Common myeloid progenitor, CD34-positive (primary cell): ENCODE measurements at regions not wholly inside any gene's neighbourhood (a gene's known extent, or its start where the extent isn't known, plus 50 kb on each side); places are given as distances from the start of the nearest gene placed in this dataset.

ENCODE experiments used
- CTCF ChIA-PET: fragments of 350-600 bp; sonication (Branson Sonifier 250); formaldehyde crosslinking; loops from one replicate; lab custom pipeline; 2021; ENCODE audit warnings: antibody characterized with exemption; lab: Charles Lee
- POLR2A ChIA-PET: fragments of 350-600 bp; sonication (Branson Sonifier 250); formaldehyde crosslinking; loops from one replicate; lab custom pipeline; 2021; ENCODE audit warnings: antibody characterized with exemption; lab: Charles Lee
- DNase-seq, 3 donors: peaks; one replicate each; pipeline versions ENCODE4 v3.0.0 to v3.0.0-alpha.2; 2013
- H3K27ac ChIP-seq, 2 experiments: 1 replicate in 1 of 2; 2 replicates in 1 of 2; pipeline ENCODE4 v1.7.0; 2013; ENCODE audit warnings: inconsistent platforms in 2 of 2, low read length in 2 of 2, mild to moderate bottlenecking in 2 of 2, low read depth in 1 of 2, moderate library complexity in 1 of 2; ENCODE audit not compliant: severe bottlenecking in 2 of 2, insufficient read depth in 1 of 2, poor library complexity in 1 of 2
- H3K27me3 ChIP-seq, 5 experiments: replicated peaks in 2 of 5; 1 replicate in 3 of 5; 2 replicates in 2 of 5; pipeline versions ENCODE4 v1.6.1 to v1.7.0; 2013; ENCODE audit warnings: low read length in 4 of 5, mild to moderate bottlenecking in 2 of 5, moderate library complexity in 2 of 5, inconsistent platforms in 1 of 5; ENCODE audit not compliant: insufficient read depth in 5 of 5, control insufficient read depth in 4 of 5
- H3K36me3 ChIP-seq, 4 experiments: 1 replicate in 2 of 4; 2 replicates in 2 of 4; pipeline versions ENCODE4 v1.6.1 to v1.7.0; 2013; ENCODE audit warnings: low read length in 3 of 4, control low read depth in 1 of 4, mild to moderate bottlenecking in 1 of 4; ENCODE audit not compliant: control insufficient read depth in 4 of 4, insufficient read depth in 4 of 4
- H3K4me1 ChIP-seq, 4 experiments: 1 replicate in 3 of 4; 2 replicates in 1 of 4; pipeline versions ENCODE4 v1.6.1 to v1.7.1; 2013; ENCODE audit warnings: low read length in 3 of 4, mild to moderate bottlenecking in 3 of 4, control low read depth in 1 of 4, inconsistent platforms in 1 of 4, moderate library complexity in 1 of 4; ENCODE audit not compliant: control insufficient read depth in 4 of 4, insufficient read depth in 4 of 4; ENCODE audit errors: control extremely low read depth in 1 of 4
- H3K4me3 ChIP-seq, 7 experiments: 1 replicate in 4 of 7; 2 replicates in 3 of 7; pipeline versions ENCODE4 v1.5.1 to v1.7.0; 2013; ENCODE audit warnings: mild to moderate bottlenecking in 7 of 7, low read length in 6 of 7, moderate library complexity in 6 of 7, inconsistent platforms in 2 of 7, low read depth in 2 of 7, control low read depth in 1 of 7; ENCODE audit not compliant: insufficient read depth in 4 of 7, control insufficient read depth in 1 of 7; ENCODE audit errors: extremely low read depth in 1 of 7
- H3K9me3 ChIP-seq, 5 experiments: 1 replicate in 4 of 5; 2 replicates in 1 of 5; pipeline versions ENCODE4 v1.6.1 to v1.7.1; 2013; ENCODE audit warnings: low read length in 4 of 5, mild to moderate bottlenecking in 2 of 5, inconsistent platforms in 1 of 5, low read depth in 1 of 5, moderate library complexity in 1 of 5; ENCODE audit not compliant: control insufficient read depth in 4 of 5, insufficient read depth in 2 of 5; ENCODE audit errors: control extremely low read depth in 1 of 5
- WGBS: methylation state at CpG from one replicate; pipeline ENCODE4 v1.1.5; 2013; ENCODE audit not compliant: insufficient coverage; 5-methylcytosine and 5-hydroxymethylcytosine counted together

- WGBS: no CpG with 5 or more reads among the region's 4 CpGs
- CTCF ChIA-PET: interaction anchor here (1.0 to 5.5 kb wide), 6 partner anchors 41 to 168 kb away, joined by 3 to 18 read pairs (median 3); no protein-coding TSS in a partner anchor
- Histone ChIP-seq H3K4me1 (peaks cover 2 to 27% (median 8%) of the 10 kb centered on the region in 4 experiments), H3K36me3 (peaks cover 0 to 8% (median 4%) of the 10 kb centered on the region in 4 experiments), H3K27ac (no peak overlapping the region), H3K27me3 (no peaks in the 10 kb centered on the region), H3K4me3 (no peak overlapping the region), H3K9me3 (no peaks in the 10 kb centered on the region)
- DNase-seq: no peak
- POLR2A ChIA-PET: no interaction called here
Observed at GRCh38 chr2:177329064-177329463, 63.5 kb upstream of the AGPS start.

DNA sequence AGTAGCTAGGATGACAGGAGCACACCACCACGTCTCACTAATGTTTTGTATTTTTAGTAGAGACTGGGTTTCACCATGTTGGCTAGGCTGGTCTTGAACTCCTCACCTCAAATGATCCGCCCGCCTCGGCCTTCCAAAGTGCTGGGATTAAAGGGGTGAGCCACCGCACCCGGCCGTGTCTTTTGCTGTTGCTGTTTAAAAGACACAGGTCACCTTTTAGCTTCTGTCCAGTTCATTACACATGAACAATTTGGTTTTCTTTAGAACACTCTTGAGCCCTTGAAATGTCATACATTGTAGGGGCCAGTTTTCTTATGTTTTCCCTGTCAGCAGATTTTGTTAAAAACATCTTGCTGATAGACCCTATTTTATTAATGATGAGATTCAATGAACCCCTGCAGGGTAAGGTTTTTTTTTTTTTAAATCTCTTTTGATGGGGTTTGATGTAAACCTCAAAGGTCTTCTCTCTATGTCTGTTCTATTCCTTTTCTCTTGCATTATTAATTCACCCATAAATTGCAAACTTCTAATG, 61.0 kb upstream of the AGPS start:
- Histone ChIP-seq H3K27me3 (no peaks in the 10 kb centered on the region), H3K4me3 (peak overlapping the region in 1 of 7 experiments; percentile 68), H3K36me3 (peaks cover 0 to 11% (median 4%) of the 10 kb centered on the region in 4 experiments), H3K27ac (no peak overlapping the region), H3K4me1 (peaks cover 2 to 22% (median 14%) of the 10 kb centered on the region in 4 experiments), H3K9me3 (no peaks in the 10 kb centered on the region)
- ChIA-PET CTCF (interaction anchor here (5.5 kb wide), 1 partner anchor 166 kb away, joined by 18 read pairs; no protein-coding TSS in a partner anchor), POLR2A (no interaction called here)
- WGBS: 67% methylated on average over 3 of the region's 7 CpGs
- no peak for DNase-seq

DNA sequence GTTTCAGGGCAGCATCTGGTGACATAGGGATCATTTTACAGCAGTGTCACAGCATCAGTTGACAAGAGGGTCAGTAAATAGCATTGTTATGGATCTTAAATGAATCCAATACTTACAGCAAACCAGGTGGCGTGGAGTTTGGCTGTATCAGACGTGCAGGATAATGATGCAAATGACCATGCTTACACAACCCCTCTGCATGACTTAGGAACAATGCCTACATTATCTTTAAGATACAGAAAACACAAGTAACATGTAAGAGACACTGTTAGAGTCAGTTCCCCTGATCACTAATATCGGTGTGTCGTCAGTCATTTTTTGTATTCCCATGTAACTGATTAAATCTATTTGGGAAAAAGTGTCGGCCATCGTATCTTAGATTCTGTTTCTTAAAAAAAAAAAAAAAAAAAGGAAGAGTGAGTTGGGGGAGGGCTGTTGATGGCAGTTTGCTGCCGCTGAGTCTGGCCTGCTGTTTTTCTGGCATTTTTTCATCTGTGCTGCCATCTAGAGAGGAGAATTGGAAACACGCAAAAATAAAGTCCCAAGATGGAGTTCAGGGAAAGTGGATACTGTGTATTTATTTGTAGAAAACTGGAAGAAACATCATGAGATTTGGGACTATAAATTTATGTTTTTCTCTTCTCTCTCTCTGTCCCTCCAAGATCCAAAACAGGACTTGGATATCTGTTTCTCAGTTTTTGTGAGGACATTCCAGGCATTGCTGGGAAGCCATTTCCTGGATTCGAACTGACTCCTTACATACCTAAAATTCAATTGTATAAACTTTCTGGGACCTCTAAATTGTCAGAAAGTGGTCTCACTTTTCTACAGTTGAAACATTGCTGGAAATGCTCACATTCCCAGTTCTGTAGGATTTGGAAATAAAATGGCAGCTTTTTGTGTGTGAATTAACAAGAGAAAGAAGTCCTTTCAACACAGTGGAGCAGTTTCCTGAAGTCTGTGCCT, 60.3 kb upstream of the AGPS start:
- ChIA-PET CTCF (interaction anchor here (0.6 to 11.0 kb wide), 14 partner anchors 11 to 167 kb away, joined by 3 to 211 read pairs (median 6); partner anchors contain the start of gene NFE2L2), POLR2A (no interaction called here)
- Histone ChIP-seq H3K36me3 (peaks cover 0 to 13% (median 4%) of the 10 kb centered on the region in 4 experiments), H3K9me3 (no peaks in the 10 kb centered on the region), H3K4me3 (peak overlapping the region in 2 of 7 experiments; percentile 52 to 68), H3K4me1 (peaks cover under 1 to 17% (median 12%) of the 10 kb centered on the region in 4 experiments), H3K27ac (peak overlapping the region in 1 of 2 experiments; percentile 43), H3K27me3 (no peaks in the 10 kb centered on the region)
- 36% methylated on average over 6 of the region's 9 CpGs for WGBS
- peak; percentile 82 to 89 (median 87) for DNase-seq

GRCh38 chr2:177332992-177333388, 59.6 kb upstream of the AGPS start:
- no peaks in the 10 kb centered on the region for H3K9me3 ChIP-seq
- DNase-seq: no peak
- H3K4me1 ChIP-seq: peaks cover 0 to 16% (median 12%) of the 10 kb centered on the region in 4 experiments
- POLR2A ChIA-PET: interaction anchor here (0.5 kb wide), 1 partner anchor 13 kb away, joined by 3 read pairs; no protein-coding TSS in a partner anchor
- WGBS: 80% methylated on average over 1 of the region's 5 CpGs
- H3K36me3 ChIP-seq: peaks cover 0 to 18% (median 6%) of the 10 kb centered on the region in 4 experiments
- H3K27me3 ChIP-seq: no peaks in the 10 kb centered on the region
- no peak overlapping the region for H3K4me3 ChIP-seq
- CTCF ChIA-PET: interaction anchor here (0.6 to 11.0 kb wide), 17 partner anchors 10 to 516 kb away, joined by 3 to 211 read pairs (median 5); partner anchors contain the start of gene NFE2L2
- H3K27ac ChIP-seq: peak overlapping the region in 1 of 2 experiments; percentile 43

DNA sequence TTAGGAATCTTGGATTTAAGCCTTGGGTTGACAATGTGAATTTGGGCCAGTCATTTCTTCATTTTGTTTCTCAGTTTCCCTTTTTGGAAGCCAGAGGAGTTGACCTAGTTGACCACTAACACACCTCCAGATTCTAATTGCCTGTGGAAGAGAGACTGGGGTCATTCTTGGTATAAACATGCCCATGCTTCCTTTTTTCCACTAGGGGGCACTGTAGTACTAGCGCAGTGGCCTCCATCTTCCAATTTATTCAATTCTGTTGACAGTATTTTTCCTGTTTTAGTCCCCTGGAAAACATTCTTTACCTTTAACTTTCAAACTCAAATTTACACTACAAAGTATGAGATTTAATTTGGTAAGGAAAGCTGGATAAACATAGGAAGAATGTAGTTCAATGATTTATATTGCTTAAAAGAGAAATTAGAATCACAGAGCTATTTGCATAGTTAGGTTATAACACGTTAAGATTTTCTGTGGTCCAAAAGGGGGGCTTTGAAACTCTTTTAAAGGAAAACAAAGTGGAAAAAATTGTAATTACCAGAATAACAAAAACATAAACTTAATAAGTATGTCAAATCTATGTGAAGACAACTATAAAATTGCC, 57.5 kb upstream of the AGPS start:
- H3K9me3 ChIP-seq: no peaks in the 10 kb centered on the region
- no CpG with 5 or more reads among the region's 2 CpGs for WGBS
- H3K36me3 ChIP-seq: peaks cover 0 to 19% (median 7%) of the 10 kb centered on the region in 4 experiments
- ChIA-PET CTCF (interaction anchor here (0.7 to 11.0 kb wide), 22 partner anchors 8 to 389 kb away, joined by 3 to 211 read pairs (median 4); partner anchors contain the start of gene AGPS), POLR2A (interaction anchor here (0.5 kb wide), 1 partner anchor 165 kb away, joined by 4 read pairs; no protein-coding TSS in a partner anchor)
- H3K27me3 ChIP-seq: no peaks in the 10 kb centered on the region
- H3K4me1 ChIP-seq: peaks cover 0 to 16% (median 8%) of the 10 kb centered on the region in 4 experiments
- DNase-seq: peak; percentile 44 to 59 (median 55)
- no peak overlapping the region for H3K27ac ChIP-seq
- no peak overlapping the region for H3K4me3 ChIP-seq

- no CpG with 5 or more reads among the region's 1 CpG for WGBS
- Histone ChIP-seq H3K36me3 (peaks cover 0 to 15% (median 6%) of the 10 kb centered on the region in 4 experiments), H3K27me3 (no peaks in the 10 kb centered on the region), H3K4me3 (no peak overlapping the region), H3K4me1 (peaks cover 0 to 16% (median 8%) of the 10 kb centered on the region in 4 experiments), H3K27ac (no peak overlapping the region), H3K9me3 (no peaks in the 10 kb centered on the region)
- no peak for DNase-seq
- ChIA-PET POLR2A (interaction anchor here (0.6 kb wide), 1 partner anchor 412 kb away, joined by 4 read pairs; no protein-coding TSS in a partner anchor), CTCF (interaction anchor here (0.5 to 11.0 kb wide), 21 partner anchors 13 to 431 kb away, joined by 3 to 211 read pairs (median 4); partner anchors contain the start of genes AGPS, HNRNPA3 and NFE2L2)
Observed at GRCh38 chr2:177335917-177336450, 56.6 kb upstream of the AGPS start.
